ENCODE measurements at regions not wholly inside any gene's neighbourhood (a gene's known extent, or its start where the extent isn't known, plus 50 kb on each side); places are given as distances from the start of the nearest gene placed in this dataset.

- Mint-ChIP-seq H3K27me3 (no peaks in the 10 kb centered on the region), H3K9me3 (no peaks in the 10 kb centered on the region), H3K4me1 (no peaks in the 10 kb centered on the region), H3K27ac (no peak overlapping the region), H3K36me3 (ENCODE audit: low read depth) (no peaks in the 10 kb centered on the region), H3K4me3 (no peak overlapping the region)
- intact Hi-C loops (cut with micrococcal nuclease) = no loop called here
- DNase-seq = no peak
Measured at GRCh38 chr7:13822678-13823077, 166.8 kb downstream of the ETV1 start.

GRCh38 chr7:13826752-13827151 lies 162.7 kb downstream of the ETV1 start:
- H3K9me3 Mint-ChIP-seq = no peaks in the 10 kb centered on the region
- no peaks in the 10 kb centered on the region for H3K27me3 Mint-ChIP-seq
- H3K27ac Mint-ChIP-seq = no peak overlapping the region
- H3K4me1 Mint-ChIP-seq = no peaks in the 10 kb centered on the region
- H3K4me3 Mint-ChIP-seq = no peak overlapping the region
- intact Hi-C loops (cut with micrococcal nuclease) = no loop called here
- no peaks in the 10 kb centered on the region for H3K36me3 Mint-ChIP-seq (ENCODE audit: low read depth)
- no peak for DNase-seq

- no peak for DNase-seq
- Mint-ChIP-seq H3K27ac (no peak overlapping the region), H3K4me1 (no peaks in the 10 kb centered on the region), H3K4me3 (no peak overlapping the region), H3K27me3 (no peaks in the 10 kb centered on the region), H3K9me3 (no peaks in the 10 kb centered on the region), H3K36me3 (ENCODE audit: low read depth) (no peaks in the 10 kb centered on the region)
- intact Hi-C loops (cut with micrococcal nuclease) = no loop called here
Measured at GRCh38 chr7:13827716-13828115, 161.8 kb downstream of the ETV1 start.

GRCh38 chr7:13829231-13829630 lies 160.2 kb downstream of the ETV1 start:
- intact Hi-C loops (cut with micrococcal nuclease) = no loop called here
- Mint-ChIP-seq H3K36me3 (ENCODE audit: low read depth) (no peaks in the 10 kb centered on the region), H3K4me1 (no peaks in the 10 kb centered on the region), H3K9me3 (no peaks in the 10 kb centered on the region), H3K27ac (no peak overlapping the region), H3K4me3 (no peak overlapping the region), H3K27me3 (no peaks in the 10 kb centered on the region)
- no peak for DNase-seq

DNA sequence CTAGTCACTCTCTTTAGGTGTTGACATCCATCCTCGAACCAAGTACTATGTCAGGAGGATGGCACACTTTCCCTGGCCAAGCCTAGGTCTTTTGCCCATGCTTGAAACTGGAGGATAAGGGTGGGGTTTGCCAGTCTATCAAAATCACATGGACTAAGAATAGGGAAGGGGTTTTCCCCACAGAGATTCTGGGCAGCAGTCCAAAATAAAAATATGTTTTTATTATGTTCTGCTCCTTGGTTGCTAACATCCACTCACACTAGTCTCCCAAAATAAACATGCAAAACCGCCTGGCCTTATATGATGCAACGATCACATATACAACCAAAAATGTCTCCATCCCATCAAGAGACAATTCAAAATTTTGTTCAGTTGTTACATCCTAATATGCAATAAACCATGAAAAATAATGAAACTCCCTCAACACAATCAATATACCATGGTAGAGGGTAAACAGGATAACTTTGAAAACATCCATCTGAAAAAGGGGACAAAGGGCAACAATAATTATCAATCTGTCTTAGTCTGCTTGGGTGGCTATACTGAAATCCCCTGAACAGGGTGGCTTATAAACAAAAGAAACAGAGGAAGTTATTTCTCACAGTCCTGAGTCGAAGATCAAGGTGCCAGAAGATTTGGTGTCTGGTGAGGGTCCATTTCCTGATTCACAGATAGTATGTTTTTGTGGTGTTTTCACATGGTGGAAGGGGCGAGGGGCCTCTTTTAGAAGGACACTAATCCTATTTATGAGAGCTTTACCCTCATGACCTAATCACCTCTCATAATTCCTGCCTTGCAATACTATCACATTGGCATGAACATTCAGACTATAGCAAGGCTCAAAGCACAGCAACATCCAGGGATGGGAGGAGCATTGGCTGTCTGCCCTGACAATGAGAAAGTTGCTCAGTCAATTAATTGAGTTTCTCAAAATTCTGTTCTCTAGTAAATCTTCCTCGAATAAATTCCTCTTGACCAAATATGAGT lies 159.3 kb downstream of the ETV1 start:
- Mint-ChIP-seq H3K36me3 (ENCODE audit: low read depth) (no peaks in the 10 kb centered on the region), H3K9me3 (no peaks in the 10 kb centered on the region), H3K4me3 (no peak overlapping the region), H3K27ac (no peak overlapping the region), H3K4me1 (no peaks in the 10 kb centered on the region), H3K27me3 (no peaks in the 10 kb centered on the region)
- no peak for DNase-seq
- intact Hi-C loops (cut with micrococcal nuclease) = no loop called here

GRCh38 chr7:13832346-13832745 lies 157.1 kb downstream of the ETV1 start:
- no peaks in the 10 kb centered on the region for H3K4me1 Mint-ChIP-seq
- H3K27ac Mint-ChIP-seq = no peak overlapping the region
- no peak for DNase-seq
- H3K27me3 Mint-ChIP-seq = no peaks in the 10 kb centered on the region
- intact Hi-C loops (cut with micrococcal nuclease) = no loop called here
- H3K9me3 Mint-ChIP-seq = no peaks in the 10 kb centered on the region
- no peak overlapping the region for H3K4me3 Mint-ChIP-seq
- no peaks in the 10 kb centered on the region for H3K36me3 Mint-ChIP-seq (ENCODE audit: low read depth)

DNA sequence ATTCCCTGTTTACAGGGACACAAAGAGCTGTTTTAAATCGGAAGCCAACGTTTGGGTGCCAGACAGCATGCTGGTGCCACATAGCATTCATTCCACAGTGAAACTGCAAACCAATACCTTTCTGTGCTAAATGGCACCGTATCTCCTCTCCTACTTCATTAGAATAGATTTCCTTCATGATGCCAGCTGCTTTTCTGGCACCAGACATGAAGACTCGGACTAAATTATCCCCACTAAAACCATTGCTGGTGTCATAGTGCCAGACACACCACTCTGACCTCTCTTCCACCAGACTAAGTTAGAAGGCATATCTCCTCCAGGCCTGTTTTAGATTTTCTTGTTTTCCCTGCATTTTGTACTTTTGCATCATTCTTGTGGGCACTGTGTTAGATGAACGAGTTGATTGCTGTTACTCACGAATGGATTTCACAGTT lies 155.1 kb downstream of the ETV1 start:
- DNase-seq = no peak
- no peaks in the 10 kb centered on the region for H3K27me3 Mint-ChIP-seq
- no peak overlapping the region for H3K4me3 Mint-ChIP-seq
- H3K27ac Mint-ChIP-seq = no peak overlapping the region
- intact Hi-C loops (cut with micrococcal nuclease) = no loop called here
- no peaks in the 10 kb centered on the region for H3K36me3 Mint-ChIP-seq (ENCODE audit: low read depth)
- H3K4me1 Mint-ChIP-seq = no peaks in the 10 kb centered on the region
- no peaks in the 10 kb centered on the region for H3K9me3 Mint-ChIP-seq

- no peaks in the 10 kb centered on the region for H3K9me3 Mint-ChIP-seq
- H3K4me1 Mint-ChIP-seq = no peaks in the 10 kb centered on the region
- no peaks in the 10 kb centered on the region for H3K27me3 Mint-ChIP-seq
- no peak overlapping the region for H3K4me3 Mint-ChIP-seq
- DNase-seq = no peak
- H3K27ac Mint-ChIP-seq = no peak overlapping the region
- intact Hi-C loops (cut with micrococcal nuclease) = no loop called here
- H3K36me3 Mint-ChIP-seq (ENCODE audit: low read depth) = no peaks in the 10 kb centered on the region
Measured at GRCh38 chr7:13835442-13835841, 154.0 kb downstream of the ETV1 start.

GRCh38 chr7:13839063-13839462 lies 150.4 kb downstream of the ETV1 start:
- intact Hi-C loops (cut with micrococcal nuclease) = no loop called here
- no peak overlapping the region for H3K4me3 Mint-ChIP-seq
- no peaks in the 10 kb centered on the region for H3K9me3 Mint-ChIP-seq
- H3K36me3 Mint-ChIP-seq (ENCODE audit: low read depth) = no peaks in the 10 kb centered on the region
- no peaks in the 10 kb centered on the region for H3K27me3 Mint-ChIP-seq
- no peaks in the 10 kb centered on the region for H3K4me1 Mint-ChIP-seq
- DNase-seq = no peak
- H3K27ac Mint-ChIP-seq = no peak overlapping the region

Data from activated CD4-positive, alpha-beta T cell treated with anti-CD3 and anti-CD28 coated beads, Interleukin-2, amount 10 ng/mL, durations not matched to agents 24 days and 14 days (primary cell).